ENCODE measurements at regions not wholly inside any gene's neighbourhood (a gene's known extent, or its start where the extent isn't known, plus 50 kb on each side); places are given as distances from the start of the nearest gene placed in this dataset.

DNA sequence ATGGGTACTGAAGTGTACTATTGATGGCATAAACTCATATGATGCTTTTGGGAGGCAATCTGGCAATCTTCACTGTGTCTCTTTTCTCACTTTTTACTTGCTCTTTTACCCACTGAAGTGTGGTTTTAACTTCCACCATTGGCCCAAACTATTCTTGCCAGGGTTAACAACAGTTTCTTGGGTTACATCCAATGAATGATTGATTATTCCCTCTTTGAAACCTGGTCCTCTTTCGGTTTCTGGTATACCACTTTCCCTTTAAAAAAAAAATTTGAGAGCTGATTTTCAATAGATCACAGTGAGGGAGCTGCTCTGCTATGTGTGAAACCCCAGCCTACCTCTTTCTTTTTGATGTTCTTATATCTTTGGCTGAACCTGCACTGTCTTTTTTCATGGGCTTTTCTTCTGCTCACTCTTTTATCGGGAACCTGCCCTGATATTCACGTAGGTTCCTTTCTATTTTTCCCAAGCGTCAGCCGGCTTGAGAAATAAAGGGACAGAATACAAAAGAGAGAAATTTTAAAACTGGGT lies 56.1 kb upstream of the OR4E1 start:
- peaks cover 4% of the 10 kb centered on the region for H3K9me3 Mint-ChIP-seq
- peaks cover 83% of the 10 kb centered on the region for H3K27me3 Mint-ChIP-seq (ENCODE audit: low read depth)
- H3K4me1 Mint-ChIP-seq, result no peaks in the 10 kb centered on the region
- H3K4me3 Mint-ChIP-seq, result no peak overlapping the region
- no peak for DNase-seq (ENCODE audit: low read depth, low spot score)
- H3K27ac Mint-ChIP-seq (ENCODE audit: unreplicated experiment), result no peak overlapping the region
- no peaks in the 10 kb centered on the region for H3K36me3 Mint-ChIP-seq (ENCODE audit: low read depth)
- TF ChIP-seq, protein P1, sequence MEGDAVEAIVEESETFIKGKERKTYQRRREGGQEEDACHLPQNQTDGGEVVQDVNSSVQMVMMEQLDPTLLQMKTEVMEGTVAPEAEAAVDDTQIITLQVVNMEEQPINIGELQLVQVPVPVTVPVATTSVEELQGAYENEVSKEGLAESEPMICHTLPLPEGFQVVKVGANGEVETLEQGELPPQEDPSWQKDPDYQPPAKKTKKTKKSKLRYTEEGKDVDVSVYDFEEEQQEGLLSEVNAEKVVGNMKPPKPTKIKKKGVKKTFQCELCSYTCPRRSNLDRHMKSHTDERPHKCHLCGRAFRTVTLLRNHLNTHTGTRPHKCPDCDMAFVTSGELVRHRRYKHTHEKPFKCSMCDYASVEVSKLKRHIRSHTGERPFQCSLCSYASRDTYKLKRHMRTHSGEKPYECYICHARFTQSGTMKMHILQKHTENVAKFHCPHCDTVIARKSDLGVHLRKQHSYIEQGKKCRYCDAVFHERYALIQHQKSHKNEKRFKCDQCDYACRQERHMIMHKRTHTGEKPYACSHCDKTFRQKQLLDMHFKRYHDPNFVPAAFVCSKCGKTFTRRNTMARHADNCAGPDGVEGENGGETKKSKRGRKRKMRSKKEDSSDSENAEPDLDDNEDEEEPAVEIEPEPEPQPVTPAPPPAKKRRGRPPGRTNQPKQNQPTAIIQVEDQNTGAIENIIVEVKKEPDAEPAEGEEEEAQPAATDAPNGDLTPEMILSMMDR (conservative IDR thresholded peaks at IDR 0.05), result no peak

DNA sequence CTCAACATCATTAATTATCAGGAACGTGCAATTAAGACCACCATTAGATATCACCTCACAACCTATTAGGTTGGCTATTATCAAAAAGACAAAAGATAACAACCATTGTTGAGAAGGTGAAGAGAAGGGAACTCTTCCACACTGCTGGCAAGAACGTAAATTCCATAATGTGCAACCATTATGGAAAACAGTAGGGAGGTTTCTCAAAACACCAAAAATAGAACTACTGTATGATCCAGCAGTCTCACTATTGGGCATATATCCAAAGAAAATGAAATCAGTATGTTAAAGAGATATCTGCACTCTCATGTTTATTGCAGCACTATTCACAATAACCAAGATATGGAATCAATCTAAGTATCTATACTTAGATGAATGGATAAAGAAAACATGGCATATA lies 51.6 kb upstream of the OR4E1 start:
- DNase-seq (ENCODE audit: low read depth, low spot score), result no peak
- H3K27me3 Mint-ChIP-seq (ENCODE audit: low read depth), result peaks cover 94% of the 10 kb centered on the region
- TF ChIP-seq, protein P1 (conservative IDR thresholded peaks at IDR 0.05), result no peak
- H3K4me3 Mint-ChIP-seq, result no peak overlapping the region
- no peak overlapping the region for H3K27ac Mint-ChIP-seq (ENCODE audit: unreplicated experiment)
- no peaks in the 10 kb centered on the region for H3K36me3 Mint-ChIP-seq (ENCODE audit: low read depth)
- no peaks in the 10 kb centered on the region for H3K4me1 Mint-ChIP-seq
- no peaks in the 10 kb centered on the region for H3K9me3 Mint-ChIP-seq

DNA sequence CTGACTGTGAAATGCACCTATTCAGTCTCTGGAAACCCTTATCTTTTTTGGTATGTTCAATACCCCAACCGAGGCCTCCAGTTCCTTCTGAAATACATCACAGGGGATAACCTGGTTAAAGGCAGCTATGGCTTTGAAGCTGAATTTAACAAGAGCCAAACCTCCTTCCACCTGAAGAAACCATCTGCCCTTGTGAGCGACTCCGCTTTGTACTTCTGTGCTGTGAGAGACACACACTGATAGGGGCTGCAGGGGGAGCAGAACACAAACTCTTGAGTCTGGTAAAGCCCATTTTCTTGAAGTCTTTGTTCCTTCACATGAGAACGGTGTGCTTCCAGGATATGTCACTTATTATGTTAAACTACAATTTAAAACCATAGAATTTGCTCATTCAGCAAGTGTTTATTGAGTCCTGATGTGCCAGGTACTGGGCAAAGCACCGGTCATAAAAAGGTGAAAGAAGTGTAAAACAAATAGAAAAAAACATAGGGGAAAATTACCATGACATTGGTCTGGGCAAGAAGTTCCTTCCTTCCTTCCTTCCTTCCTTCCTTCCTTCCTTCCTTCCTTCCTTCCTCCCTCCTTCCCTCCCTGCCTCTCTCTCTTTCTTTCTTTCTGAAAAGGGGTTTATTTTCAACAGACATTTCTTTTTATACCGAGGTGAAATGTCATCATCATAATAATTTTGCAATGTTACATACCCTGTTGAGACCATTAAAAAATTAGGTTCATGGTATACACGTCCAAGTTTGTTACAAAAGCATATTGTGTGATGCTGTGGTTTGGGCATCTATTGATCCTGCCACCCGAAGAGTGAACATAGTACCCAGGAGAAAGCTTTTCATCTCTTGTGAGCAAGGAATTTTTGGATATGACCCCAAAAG lies 50.7 kb upstream of the OR4E1 start:
- TF ChIP-seq, protein P1 (conservative IDR thresholded peaks at IDR 0.05), result no peak
- Mint-ChIP-seq H3K27me3 (ENCODE audit: low read depth) (peaks cover 93% of the 10 kb centered on the region), H3K9me3 (no peaks in the 10 kb centered on the region), H3K36me3 (ENCODE audit: low read depth) (no peaks in the 10 kb centered on the region), H3K4me1 (no peaks in the 10 kb centered on the region), H3K4me3 (no peak overlapping the region), H3K27ac (ENCODE audit: unreplicated experiment) (no peak overlapping the region)
- DNase-seq (ENCODE audit: low read depth, low spot score), result no peak

DNA sequence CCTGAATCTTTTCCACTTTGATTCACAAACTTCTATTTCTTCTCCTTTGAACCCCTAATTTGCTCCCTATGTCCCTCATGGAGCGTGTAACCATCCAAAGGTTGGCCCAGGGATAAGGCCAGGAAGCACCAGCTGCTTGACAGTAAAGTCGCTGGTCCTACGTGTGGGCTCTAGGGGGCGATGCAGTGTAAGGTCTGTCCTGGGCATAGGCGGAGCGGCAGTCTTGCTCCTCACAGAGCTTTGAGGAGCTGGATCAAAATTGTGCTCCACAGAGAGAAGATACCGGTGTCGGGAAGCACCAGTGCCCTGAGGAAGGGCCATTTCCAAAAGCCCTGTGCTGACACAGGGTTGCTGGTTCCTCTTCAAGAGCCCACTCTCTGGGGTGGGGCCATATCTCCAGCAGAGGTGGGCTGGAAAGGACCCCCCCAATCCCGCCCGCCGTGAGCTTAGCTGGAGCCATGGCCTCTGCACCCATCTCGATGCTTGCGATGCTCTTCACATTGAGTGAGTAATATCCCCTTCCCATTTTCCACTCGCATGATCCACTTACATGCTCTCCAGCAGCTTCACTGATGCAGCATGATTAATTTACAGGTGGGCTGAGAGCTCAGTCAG lies 49.9 kb upstream of the OR4E1 start:
- no peak overlapping the region for H3K27ac Mint-ChIP-seq (ENCODE audit: unreplicated experiment)
- no peak overlapping the region for H3K4me3 Mint-ChIP-seq
- peak; percentile 46 for DNase-seq (ENCODE audit: low read depth, low spot score)
- no peaks in the 10 kb centered on the region for H3K4me1 Mint-ChIP-seq
- H3K27me3 Mint-ChIP-seq (ENCODE audit: low read depth), result peaks cover 93% of the 10 kb centered on the region
- TF ChIP-seq, protein P1 (conservative IDR thresholded peaks at IDR 0.05), result peak; percentile 53
- H3K36me3 Mint-ChIP-seq (ENCODE audit: low read depth), result no peaks in the 10 kb centered on the region
- H3K9me3 Mint-ChIP-seq, result no peaks in the 10 kb centered on the region

Data from neural crest cell (in vitro differentiated cells).